CD4-positive, alpha-beta T cell (primary cell): ENCODE measurements at regions not wholly inside any gene's neighbourhood (a gene's known extent, or its start where the extent isn't known, plus 50 kb on each side); places are given as distances from the start of the nearest gene placed in this dataset.

ENCODE experiments used
- ATAC-seq: fragments of 200-7000 bp; cut with Tn5 transposase; one replicate; pipeline ENCODE4 v1.10.0; 2022; ENCODE audit warnings: mild to moderate bottlenecking; ENCODE audit not compliant: poor library complexity
- CTCF ChIA-PET: fragments of 350-600 bp; sonication (Branson Sonifier 250); formaldehyde crosslinking; loops from one replicate; lab custom pipeline; 2021; ENCODE audit warnings: antibody characterized with exemption, inconsistent platforms; lab: Charles Lee
- POLR2A ChIA-PET: fragments of 350-600 bp; sonication (Branson Sonifier 250); formaldehyde crosslinking; loops from one replicate; lab custom pipeline; 2021; ENCODE audit warnings: antibody characterized with exemption, inconsistent platforms; lab: Charles Lee
- DNase-seq, 14 experiments: peaks; one replicate each; pipeline ENCODE4 v3.0.0-alpha.2; 2013 to 2020; ENCODE audit warnings: mixed read lengths in 2 of 14
- H3K27ac ChIP-seq, 2 donors: one replicate each; pipeline versions ENCODE4 v1.5.1 to v1.7.0; 2013; ENCODE audit warnings: low read length in 2 of 2, low read depth in 1 of 2, mild to moderate bottlenecking in 1 of 2
- H3K27me3 ChIP-seq, 2 experiments: 1 replicate in 1 of 2; 2 replicates in 1 of 2; pipeline versions ENCODE4 v1.6.1 to v1.7.0; 2013; ENCODE audit warnings: low read length in 2 of 2, control low read depth in 1 of 2, mild to moderate bottlenecking in 1 of 2, moderate library complexity in 1 of 2; ENCODE audit not compliant: insufficient read depth in 2 of 2, control insufficient read depth in 1 of 2
- H3K36me3 ChIP-seq: one replicate; pipeline ENCODE4 v1.6.1; 2013; ENCODE audit warnings: low read length, control low read depth; ENCODE audit not compliant: insufficient read depth
- H3K4me1 ChIP-seq: one replicate; pipeline ENCODE4 v1.6.1; 2013; ENCODE audit warnings: low read length, control low read depth; ENCODE audit not compliant: insufficient read depth
- H3K4me3 ChIP-seq: one replicate; pipeline ENCODE4 v1.5.1; 2013; ENCODE audit warnings: mild to moderate bottlenecking, low read length, moderate library complexity
- H3K9me3 ChIP-seq, 2 experiments: 1 replicate in 1 of 2; 2 replicates in 1 of 2; pipeline versions ENCODE4 v1.6.1 to v1.7.0; 2013; ENCODE audit warnings: low read length in 2 of 2, mild to moderate bottlenecking in 2 of 2, control low read depth in 1 of 2, moderate library complexity in 1 of 2; ENCODE audit not compliant: control insufficient read depth in 1 of 2, insufficient read depth in 1 of 2
- H3K27ac Mint-ChIP-seq: one replicate; pipeline ENCODE4 v1.8.0; 2020; ENCODE audit warnings: mixed read lengths
- H3K27me3 Mint-ChIP-seq: one replicate; pipeline ENCODE4 v1.8.0; 2021; ENCODE audit warnings: mixed read lengths
- H3K36me3 Mint-ChIP-seq: one replicate; pipeline ENCODE4 v1.8.0; 2021; ENCODE audit warnings: low read depth, mixed read lengths
- H3K4me1 Mint-ChIP-seq: one replicate; pipeline ENCODE4 v1.8.0; 2021; ENCODE audit warnings: low read depth, mixed read lengths
- H3K4me3 Mint-ChIP-seq: one replicate; pipeline ENCODE4 v1.8.0; 2020; ENCODE audit warnings: mild to moderate bottlenecking, mixed read lengths
- H3K9me3 Mint-ChIP-seq: one replicate; pipeline ENCODE4 v1.8.0; 2020; ENCODE audit warnings: mixed read lengths
- CTCF ChIP-seq: fragments of 200-600 bp; IDR thresholded peaks from one replicate; pipeline ENCODE4 v1.8.0; 2022; ENCODE audit warnings: antibody characterized with exemption, mild to moderate bottlenecking
- intact Hi-C, 2 experiments: fragments of 100-400 bp; cut with DNase I in 1 of 2; cut with micrococcal nuclease in 1 of 2; formaldehyde crosslinking; loops; one replicate each; pipeline versions ENCODE4 v1.15.1 to v1.9.0; 2023 to 2025; cut with DNase I, micrococcal nuclease

GRCh38 chr15:59801649-59802048 lies 112.5 kb upstream of the BNIP2 start:
- Histone ChIP-seq H3K9me3 (peaks cover 0 to 8% of the 10 kb centered on the region in 2 experiments), H3K4me3 (no peak overlapping the region), H3K36me3 (no peaks in the 10 kb centered on the region), H3K4me1 (peaks cover 54% of the 10 kb centered on the region), H3K27ac (peak overlapping the region in 1 of 2 donors; percentile 7), H3K27me3 (no peaks in the 10 kb centered on the region)
- intact Hi-C loops, result loop anchor here in 1 of 2 experiments (5.0 kb wide), 3 partner anchors 49 to 326 kb away; no protein-coding TSS in a partner anchor
- Mint-ChIP-seq H3K4me1 (peaks cover 70% of the 10 kb centered on the region), H3K4me3 (peak overlapping the region; percentile 65), H3K27ac (peak overlapping the region; percentile 99), H3K36me3 (peaks cover 18% of the 10 kb centered on the region), H3K9me3 (peaks cover 10% of the 10 kb centered on the region), H3K27me3 (no peaks in the 10 kb centered on the region)
- no peak for TF ChIP-seq CTCF
- CTCF ChIA-PET, result interaction anchor here (0.7 to 1.2 kb wide), 2 partner anchors 11 to 196 kb away, joined by 3 read pairs; no protein-coding TSS in a partner anchor
- ATAC-seq, result no peak
- DNase-seq, result no peak
- POLR2A ChIA-PET, result interaction anchor here (2.8 kb wide), 1 partner anchor 9 kb away, joined by 47 read pairs; no protein-coding TSS in a partner anchor

DNA sequence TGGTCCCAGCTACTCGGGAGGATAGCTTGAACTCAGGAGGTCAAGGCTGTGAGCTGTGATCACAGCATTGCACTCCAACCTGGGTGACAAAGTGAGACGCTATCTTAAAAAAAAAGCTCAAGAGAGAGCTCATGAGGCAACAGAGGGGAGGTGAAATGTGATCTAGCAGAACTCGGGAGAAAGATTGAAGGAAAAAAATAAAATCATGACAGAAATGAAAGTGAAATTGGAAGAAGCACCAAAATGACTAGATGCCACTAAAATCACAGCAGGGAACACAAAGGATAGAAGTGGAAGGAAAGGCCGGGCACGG lies 109.4 kb upstream of the BNIP2 start:
- Histone ChIP-seq H3K9me3 (peaks cover 0 to 6% of the 10 kb centered on the region in 2 experiments), H3K27ac (peak overlapping the region in 1 of 2 donors; percentile 55), H3K4me3 (peak overlapping the region; percentile 20), H3K36me3 (no peaks in the 10 kb centered on the region), H3K27me3 (no peaks in the 10 kb centered on the region), H3K4me1 (peaks cover 60% of the 10 kb centered on the region)
- Mint-ChIP-seq H3K4me3 (peak overlapping the region; percentile 69), H3K4me1 (peaks cover 81% of the 10 kb centered on the region), H3K27me3 (no peaks in the 10 kb centered on the region), H3K9me3 (peaks cover 4% of the 10 kb centered on the region), H3K27ac (peak overlapping the region; percentile 81), H3K36me3 (peaks cover 5% of the 10 kb centered on the region)
- intact Hi-C loops, result no loop called here
- ChIA-PET POLR2A (interaction anchor here (0.8 to 1.3 kb wide), 3 partner anchors 33 to 109 kb away, joined by 3 to 4 read pairs (median 4); partner anchors contain the start of gene BNIP2), CTCF (interaction anchor here (0.8 kb wide), 1 partner anchor 65 kb away, joined by 3 read pairs; no protein-coding TSS in a partner anchor)
- peak in 3 of 14 experiments; percentile 25 to 45 (median 33) for DNase-seq
- no peak for TF ChIP-seq CTCF
- peak; percentile 25 for ATAC-seq

DNA sequence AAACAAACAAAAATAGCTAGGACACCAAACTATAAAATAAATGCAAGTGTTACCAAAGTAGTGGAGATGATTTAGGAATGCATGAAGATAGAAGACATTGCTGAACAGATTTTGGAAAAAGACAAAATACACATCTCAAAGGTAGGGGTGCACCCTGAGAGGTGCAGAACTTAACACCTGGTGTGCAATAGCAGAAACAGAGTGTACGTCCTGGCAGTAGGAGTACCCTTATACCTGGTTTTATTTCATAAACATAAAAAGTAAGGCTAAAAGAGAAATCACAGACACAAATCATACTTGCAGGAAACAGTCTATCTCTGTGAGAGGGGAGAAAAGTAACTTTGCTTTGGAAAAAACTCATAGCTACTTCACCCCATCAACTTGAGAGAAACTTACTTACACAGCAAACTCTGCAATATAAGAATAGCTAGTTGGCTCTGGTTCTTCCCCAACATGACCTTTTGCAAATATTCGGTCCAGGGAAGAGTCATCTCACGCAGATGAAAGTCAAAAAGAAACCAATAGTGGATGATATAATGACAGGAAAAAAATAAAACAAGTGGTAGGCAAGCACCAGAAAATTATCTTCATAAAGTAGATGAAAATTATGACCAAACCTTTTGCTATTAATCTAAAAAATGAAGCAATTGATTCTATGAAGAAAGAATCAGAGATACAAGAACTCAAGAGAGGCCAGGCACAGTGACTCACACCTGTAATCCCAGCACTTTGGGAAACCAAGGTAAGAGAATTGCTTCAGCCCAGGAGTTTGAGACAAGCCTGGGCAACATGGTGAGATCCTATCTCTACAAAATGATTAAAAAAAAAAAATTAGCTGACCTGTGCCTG lies 108.9 kb upstream of the BNIP2 start:
- Histone ChIP-seq H3K27me3 (no peaks in the 10 kb centered on the region), H3K27ac (peak overlapping the region in 1 of 2 donors; percentile 55), H3K4me3 (peak overlapping the region; percentile 20), H3K4me1 (peaks cover 54% of the 10 kb centered on the region), H3K9me3 (peaks cover 0 to 3% of the 10 kb centered on the region in 2 experiments), H3K36me3 (no peaks in the 10 kb centered on the region)
- intact Hi-C loops, result no loop called here
- Mint-ChIP-seq H3K9me3 (peaks cover 2% of the 10 kb centered on the region), H3K4me1 (peaks cover 80% of the 10 kb centered on the region), H3K27me3 (no peaks in the 10 kb centered on the region), H3K36me3 (no peaks in the 10 kb centered on the region), H3K27ac (peak overlapping the region; percentile 81), H3K4me3 (peak overlapping the region; percentile 69)
- no peak for ATAC-seq
- DNase-seq, result peak in 1 of 14 experiments; percentile 39
- CTCF ChIA-PET, result interaction anchor here (1.5 kb wide), 1 partner anchor 21 kb away, joined by 3 read pairs; no protein-coding TSS in a partner anchor
- no peak for TF ChIP-seq CTCF
- POLR2A ChIA-PET, result interaction anchor here (0.6 to 1.3 kb wide), 4 partner anchors 33 to 368 kb away, joined by 3 to 4 read pairs (median 4); partner anchors contain the start of gene BNIP2
